ENCODE measurements at regions not wholly inside any gene's neighbourhood (a gene's known extent, or its start where the extent isn't known, plus 50 kb on each side); places are given as distances from the start of the nearest gene placed in this dataset.

DNA sequence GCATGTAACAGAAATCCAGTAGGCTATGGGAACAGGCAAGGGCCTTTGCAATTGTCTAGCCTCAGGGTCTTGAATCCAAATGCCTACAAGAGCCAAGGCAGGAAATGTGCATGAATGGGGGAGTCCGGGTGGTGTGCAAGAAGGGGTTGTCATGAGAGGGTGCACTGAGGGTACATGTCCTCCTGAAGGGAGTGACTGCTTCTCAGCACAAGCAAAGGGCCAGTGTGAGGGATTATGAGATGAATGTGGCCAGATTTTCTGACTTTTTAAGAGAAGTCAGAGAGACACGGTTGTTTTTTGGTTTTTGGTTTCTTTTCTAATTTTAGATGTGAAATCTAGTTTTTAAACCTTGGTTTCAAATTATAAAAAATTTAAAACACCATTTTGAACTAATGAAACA is 76.5 kb upstream of the LSM6 start:
- TF ChIP-seq, protein P1, sequence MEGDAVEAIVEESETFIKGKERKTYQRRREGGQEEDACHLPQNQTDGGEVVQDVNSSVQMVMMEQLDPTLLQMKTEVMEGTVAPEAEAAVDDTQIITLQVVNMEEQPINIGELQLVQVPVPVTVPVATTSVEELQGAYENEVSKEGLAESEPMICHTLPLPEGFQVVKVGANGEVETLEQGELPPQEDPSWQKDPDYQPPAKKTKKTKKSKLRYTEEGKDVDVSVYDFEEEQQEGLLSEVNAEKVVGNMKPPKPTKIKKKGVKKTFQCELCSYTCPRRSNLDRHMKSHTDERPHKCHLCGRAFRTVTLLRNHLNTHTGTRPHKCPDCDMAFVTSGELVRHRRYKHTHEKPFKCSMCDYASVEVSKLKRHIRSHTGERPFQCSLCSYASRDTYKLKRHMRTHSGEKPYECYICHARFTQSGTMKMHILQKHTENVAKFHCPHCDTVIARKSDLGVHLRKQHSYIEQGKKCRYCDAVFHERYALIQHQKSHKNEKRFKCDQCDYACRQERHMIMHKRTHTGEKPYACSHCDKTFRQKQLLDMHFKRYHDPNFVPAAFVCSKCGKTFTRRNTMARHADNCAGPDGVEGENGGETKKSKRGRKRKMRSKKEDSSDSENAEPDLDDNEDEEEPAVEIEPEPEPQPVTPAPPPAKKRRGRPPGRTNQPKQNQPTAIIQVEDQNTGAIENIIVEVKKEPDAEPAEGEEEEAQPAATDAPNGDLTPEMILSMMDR (IDR thresholded peaks at IDR 0.05) = no peak
- TF ChIP-seq POLR2A (IDR thresholded peaks at IDR 0.05) = no peak
- TF ChIP-seq POLR2AphosphoS5 (IDR thresholded peaks at IDR 0.05) = no peak
